Ishikawa (cell line): ENCODE measurements at regions not wholly inside any gene's neighbourhood (a gene's known extent, or its start where the extent isn't known, plus 50 kb on each side); places are given as distances from the start of the nearest gene placed in this dataset.

ENCODE experiments used
- CEBPB ChIP-seq: IDR thresholded peaks from 2 replicates; pipeline ENCODE4 v1.6.1; 2012
- CREB1 ChIP-seq: IDR thresholded peaks from 2 replicates; pipeline ENCODE4 v1.6.1; 2012; ENCODE audit warnings: low read depth
- EGR1 ChIP-seq: IDR thresholded peaks from 2 replicates; pipeline ENCODE4 v1.6.1; 2012
- EP300 ChIP-seq: IDR thresholded peaks from 2 replicates; pipeline ENCODE4 v1.6.1; 2012; ENCODE audit warnings: borderline replicate concordance
- FOXM1 ChIP-seq: IDR thresholded peaks from 2 replicates; pipeline ENCODE4 v1.6.1; 2012; ENCODE audit warnings: low read depth, borderline replicate concordance
- MAX ChIP-seq: IDR thresholded peaks from 2 replicates; pipeline ENCODE4 v1.6.1; 2012
- NFIC ChIP-seq: IDR thresholded peaks from 2 replicates; pipeline ENCODE4 v1.6.1; 2012
- RAD21 ChIP-seq: IDR thresholded peaks from 2 replicates; pipeline ENCODE4 v1.6.1; 2012; ENCODE audit warnings: low read depth
- TAF1 ChIP-seq: IDR thresholded peaks from 2 replicates; pipeline ENCODE4 v1.6.1; 2012; ENCODE audit warnings: low read depth, mild to moderate bottlenecking
- TCF12 ChIP-seq: IDR thresholded peaks from 2 replicates; pipeline ENCODE4 v1.6.1; 2012; ENCODE audit warnings: low read depth
- TEAD4 ChIP-seq: IDR thresholded peaks from 2 replicates; pipeline ENCODE4 v1.6.1; 2012
- YY1 ChIP-seq: IDR thresholded peaks from 2 replicates; pipeline ENCODE4 v1.6.1; 2012; ENCODE audit warnings: low read depth
- ZBTB7A ChIP-seq: IDR thresholded peaks from 2 replicates; pipeline ENCODE4 v1.6.1; 2012; ENCODE audit warnings: low read depth
- TF ChIP-seq, protein P1 (sequence below): IDR thresholded peaks from 2 replicates; pipeline ENCODE4 v1.6.1; 2012
- TF ChIP-seq, protein P2 (sequence below): IDR thresholded peaks from 2 replicates; pipeline ENCODE4 v1.6.1; 2012; ENCODE audit warnings: low read depth, mild to moderate bottlenecking

GRCh38 chr10:128461991-128462390 lies 335.8 kb upstream of the MKI67 start:
- no peak for TF ChIP-seq CEBPB
- no peak for TF ChIP-seq EGR1
- TF ChIP-seq TEAD4, result no peak
- TF ChIP-seq, protein P1, sequence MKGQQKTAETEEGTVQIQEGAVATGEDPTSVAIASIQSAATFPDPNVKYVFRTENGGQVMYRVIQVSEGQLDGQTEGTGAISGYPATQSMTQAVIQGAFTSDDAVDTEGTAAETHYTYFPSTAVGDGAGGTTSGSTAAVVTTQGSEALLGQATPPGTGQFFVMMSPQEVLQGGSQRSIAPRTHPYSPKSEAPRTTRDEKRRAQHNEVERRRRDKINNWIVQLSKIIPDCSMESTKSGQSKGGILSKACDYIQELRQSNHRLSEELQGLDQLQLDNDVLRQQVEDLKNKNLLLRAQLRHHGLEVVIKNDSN, result no peak
- TF ChIP-seq CREB1, result no peak
- TF ChIP-seq MAX, result no peak
- TF ChIP-seq, protein P2, sequence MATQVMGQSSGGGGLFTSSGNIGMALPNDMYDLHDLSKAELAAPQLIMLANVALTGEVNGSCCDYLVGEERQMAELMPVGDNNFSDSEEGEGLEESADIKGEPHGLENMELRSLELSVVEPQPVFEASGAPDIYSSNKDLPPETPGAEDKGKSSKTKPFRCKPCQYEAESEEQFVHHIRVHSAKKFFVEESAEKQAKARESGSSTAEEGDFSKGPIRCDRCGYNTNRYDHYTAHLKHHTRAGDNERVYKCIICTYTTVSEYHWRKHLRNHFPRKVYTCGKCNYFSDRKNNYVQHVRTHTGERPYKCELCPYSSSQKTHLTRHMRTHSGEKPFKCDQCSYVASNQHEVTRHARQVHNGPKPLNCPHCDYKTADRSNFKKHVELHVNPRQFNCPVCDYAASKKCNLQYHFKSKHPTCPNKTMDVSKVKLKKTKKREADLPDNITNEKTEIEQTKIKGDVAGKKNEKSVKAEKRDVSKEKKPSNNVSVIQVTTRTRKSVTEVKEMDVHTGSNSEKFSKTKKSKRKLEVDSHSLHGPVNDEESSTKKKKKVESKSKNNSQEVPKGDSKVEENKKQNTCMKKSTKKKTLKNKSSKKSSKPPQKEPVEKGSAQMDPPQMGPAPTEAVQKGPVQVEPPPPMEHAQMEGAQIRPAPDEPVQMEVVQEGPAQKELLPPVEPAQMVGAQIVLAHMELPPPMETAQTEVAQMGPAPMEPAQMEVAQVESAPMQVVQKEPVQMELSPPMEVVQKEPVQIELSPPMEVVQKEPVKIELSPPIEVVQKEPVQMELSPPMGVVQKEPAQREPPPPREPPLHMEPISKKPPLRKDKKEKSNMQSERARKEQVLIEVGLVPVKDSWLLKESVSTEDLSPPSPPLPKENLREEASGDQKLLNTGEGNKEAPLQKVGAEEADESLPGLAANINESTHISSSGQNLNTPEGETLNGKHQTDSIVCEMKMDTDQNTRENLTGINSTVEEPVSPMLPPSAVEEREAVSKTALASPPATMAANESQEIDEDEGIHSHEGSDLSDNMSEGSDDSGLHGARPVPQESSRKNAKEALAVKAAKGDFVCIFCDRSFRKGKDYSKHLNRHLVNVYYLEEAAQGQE, result no peak
- no peak for TF ChIP-seq NFIC
- TF ChIP-seq TAF1, result no peak
- TF ChIP-seq RAD21, result no peak
- no peak for TF ChIP-seq ZBTB7A
- TF ChIP-seq EP300, result no peak
- TF ChIP-seq TCF12, result no peak
- TF ChIP-seq YY1, result no peak
- no peak for TF ChIP-seq FOXM1

DNA sequence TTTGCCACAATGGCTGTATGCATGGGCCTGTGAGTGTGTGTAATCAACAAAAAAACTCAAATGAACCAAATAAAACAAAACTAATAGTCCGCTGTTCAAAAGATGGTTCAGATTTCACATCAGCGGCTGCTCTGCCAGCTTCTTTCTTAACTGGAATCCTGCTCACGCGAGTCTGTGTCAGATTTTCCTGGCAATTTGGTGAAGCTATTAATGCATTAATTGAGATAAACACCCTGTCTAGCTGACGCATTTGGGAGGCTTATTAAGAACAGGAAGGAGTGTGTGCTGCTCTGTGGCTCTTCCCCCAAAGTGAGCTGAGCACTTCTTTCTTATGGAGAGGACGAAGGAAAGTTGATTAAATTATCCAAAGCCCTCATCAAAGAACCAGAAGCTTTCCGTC lies 336.6 kb upstream of the MKI67 start:
- TF ChIP-seq NFIC, result no peak
- no peak for TF ChIP-seq TEAD4
- TF ChIP-seq TCF12, result no peak
- TF ChIP-seq, protein P2, result no peak
- no peak for TF ChIP-seq RAD21
- no peak for TF ChIP-seq FOXM1
- TF ChIP-seq CREB1, result no peak
- TF ChIP-seq EP300, result no peak
- no peak for TF ChIP-seq ZBTB7A
- no peak for TF ChIP-seq YY1
- no peak for TF ChIP-seq MAX
- TF ChIP-seq TAF1, result no peak
- TF ChIP-seq EGR1, result no peak
- TF ChIP-seq, protein P1, result no peak
- TF ChIP-seq CEBPB, result no peak

GRCh38 chr10:128463991-128464760 lies 338.0 kb upstream of the MKI67 start:
- TF ChIP-seq RAD21 (no peak), ZBTB7A (no peak), YY1 (no peak), NFIC (no peak), TCF12 (no peak), FOXM1 (no peak), EGR1 (no peak), EP300 (no peak), CEBPB (no peak), TAF1 (no peak), TEAD4 (no peak), MAX (no peak), CREB1 (no peak)
- TF ChIP-seq, protein P2, result no peak
- TF ChIP-seq, protein P1, result no peak
